Kidney (tissue), 13 donors: ENCODE measurements at regions not wholly inside any gene's neighbourhood (a gene's known extent, or its start where the extent isn't known, plus 50 kb on each side); places are given as distances from the start of the nearest gene placed in this dataset.
A peak's percentile ranks its signal among the peaks of the same experiment; 100 is the strongest.

Experiments used
- DNase-seq, 5 donors: peaks; one replicate each; pipeline ENCODE4 v3.0.0-alpha.2; 2013 to 2020
- FAIRE-seq: peaks from 2 replicates; lab custom pipeline; 2012; peaks lifted over from hg19 to GRCh38; lab: Jason Lieb, UNC
- H3K27ac ChIP-seq, 2 donors: one replicate each; pipeline ENCODE4 v1.7.0; 2013; ENCODE audit warnings: low read depth in 2 of 2, low read length in 2 of 2, inconsistent platforms in 1 of 2
- H3K27me3 ChIP-seq: one replicate; pipeline ENCODE4 v1.7.1; 2013; ENCODE audit warnings: low read length, inconsistent platforms; ENCODE audit not compliant: control insufficient read depth, insufficient read depth
- H3K36me3 ChIP-seq, 3 donors: one replicate each; pipeline versions ENCODE4 v1.7.0 to v1.7.1; 2013; ENCODE audit warnings: low read length in 3 of 3, control low read depth in 1 of 3, inconsistent platforms in 1 of 3; ENCODE audit not compliant: insufficient read depth in 3 of 3, control insufficient read depth in 2 of 3
- H3K4me1 ChIP-seq, 3 donors: one replicate each; pipeline versions ENCODE4 v1.7.0 to v1.7.1; 2013; ENCODE audit warnings: low read length in 3 of 3, inconsistent platforms in 1 of 3, low read depth in 1 of 3; ENCODE audit not compliant: control insufficient read depth in 2 of 3, insufficient read depth in 2 of 3
- H3K4me3 ChIP-seq, 3 donors: one replicate each; pipeline versions ENCODE4 v1.7.0 to v1.8.1; 2013; ENCODE audit warnings: low read length in 3 of 3, control low read depth in 1 of 3, inconsistent platforms in 1 of 3
- H3K9ac ChIP-seq, 3 donors: one replicate each; pipeline versions ENCODE4 v1.7.0 to v1.7.1; 2013; ENCODE audit warnings: low read length in 3 of 3, control low read depth in 1 of 3, inconsistent platforms in 1 of 3
- H3K9me3 ChIP-seq, 3 donors: one replicate each; pipeline versions ENCODE4 v1.7.0 to v1.7.1; 2013; ENCODE audit warnings: low read length in 3 of 3, control low read depth in 1 of 3, inconsistent platforms in 1 of 3; ENCODE audit not compliant: control insufficient read depth in 2 of 3, insufficient read depth in 1 of 3
- CTCF ChIP-seq: IDR thresholded peaks from 3 replicates; pipeline ENCODE4 v1.5.1; 2012; ENCODE audit warnings: mild to moderate bottlenecking, moderate library complexity, borderline replicate concordance; ENCODE audit not compliant: insufficient read depth; ENCODE audit errors: extremely low read depth
- intact Hi-C: fragments of 100-400 bp; cut with DNase I; formaldehyde crosslinking; loops from one replicate; pipeline ENCODE4 v1.11.1; 2022
- donor health status: control.
- donor health status: control.
- donor health status: control.
- donor health status: control.
- donor health status: control.
- donor health status: DM: yes; HTN: yes; CAD: no.
- donor health status: Normal renal cell carcinoma (clear cell type).

GRCh38 chr17:49906531-49907136 lies 58.8 kb upstream of the TAC4 start:
- H3K9ac ChIP-seq, result no peak overlapping the region
- no peak overlapping the region for H3K4me3 ChIP-seq
- peaks cover 0 to 5% (median 0%) of the 10 kb centered on the region in 3 donors for H3K4me1 ChIP-seq
- DNase-seq (no peak), FAIRE-seq (no peak)
- H3K27ac ChIP-seq, result no peak overlapping the region
- H3K36me3 ChIP-seq, result no peaks in the 10 kb centered on the region
- H3K27me3 ChIP-seq, result peaks cover 5% of the 10 kb centered on the region
- intact Hi-C loops, result no loop called here
- H3K9me3 ChIP-seq, result no peaks in the 10 kb centered on the region
- no peak for TF ChIP-seq CTCF

DNA sequence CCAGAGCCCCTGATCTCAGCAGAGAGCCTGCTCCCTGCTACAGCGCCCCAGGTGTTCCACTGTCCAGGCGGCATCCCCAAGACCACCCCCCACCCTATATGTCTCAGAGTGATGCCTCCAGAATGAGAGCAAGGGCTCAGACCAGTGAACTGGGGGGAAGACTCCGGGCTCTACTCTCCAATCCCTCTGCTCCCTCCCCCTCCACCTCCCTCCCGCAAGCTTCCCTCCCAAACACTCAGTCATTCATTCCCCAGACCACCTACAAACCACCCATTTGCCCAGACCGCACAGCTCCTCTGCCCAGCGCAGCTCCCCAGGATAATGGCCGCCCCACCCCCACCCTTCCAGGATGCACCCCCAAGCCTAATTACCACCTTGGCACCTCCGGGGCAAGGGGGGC lies 59.4 kb upstream of the TAC4 start:
- Histone ChIP-seq H3K4me1 (peaks cover 0 to 2% (median 0%) of the 10 kb centered on the region in 3 donors), H3K9ac (no peak overlapping the region), H3K9me3 (no peaks in the 10 kb centered on the region), H3K4me3 (no peak overlapping the region), H3K27ac (no peak overlapping the region), H3K36me3 (no peaks in the 10 kb centered on the region), H3K27me3 (peaks cover 5% of the 10 kb centered on the region)
- FAIRE-seq (no peak), DNase-seq (peak in 1 of 5 donors; percentile 46)
- no peak for TF ChIP-seq CTCF
- intact Hi-C loops, result no loop called here

DNA sequence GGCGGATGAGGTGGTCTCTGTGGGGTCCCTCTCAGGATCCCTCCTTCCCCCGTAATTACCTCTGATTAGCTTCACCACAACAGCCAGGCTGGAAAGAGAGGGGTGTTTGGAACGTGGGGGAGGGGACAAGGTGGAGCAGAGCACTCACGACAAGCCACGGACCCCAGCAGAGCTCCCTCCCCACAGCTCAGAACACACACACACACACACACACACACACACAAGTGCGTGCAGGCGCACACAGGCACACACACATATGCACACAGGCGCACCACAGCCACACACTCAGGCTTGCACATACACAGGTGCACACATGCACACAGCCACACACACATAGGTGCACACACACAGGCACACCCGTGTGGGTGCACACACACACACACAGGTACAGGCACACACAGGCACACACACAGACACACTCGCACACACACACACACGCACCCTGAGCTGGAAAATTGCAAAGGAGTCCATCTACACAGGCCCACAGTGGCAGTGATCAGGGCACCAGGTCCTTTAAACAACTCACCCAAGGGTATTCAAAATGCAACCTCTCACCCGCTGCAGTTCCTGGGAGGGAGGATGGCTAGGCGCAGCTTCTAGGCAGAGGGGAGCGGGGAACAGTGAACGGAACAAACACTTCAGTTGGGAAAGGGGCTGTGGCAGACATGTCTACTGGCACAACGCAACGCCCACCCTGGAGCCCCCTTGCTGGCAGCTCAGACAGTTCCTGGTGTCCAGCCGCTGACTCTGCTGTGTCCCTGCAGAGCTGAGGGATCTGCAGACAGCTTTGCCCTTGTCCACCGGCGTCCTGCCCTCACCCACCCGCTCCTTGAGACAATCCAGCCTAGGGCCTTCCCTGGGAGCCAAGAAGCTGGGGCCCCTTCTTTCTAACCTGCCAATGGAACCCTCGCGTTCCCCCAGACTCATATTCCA lies 59.9 kb upstream of the DLX4 start:
- no peak for TF ChIP-seq CTCF
- DNase-seq (peak in 1 of 5 donors; percentile 44), FAIRE-seq (no peak)
- Histone ChIP-seq H3K9me3 (no peaks in the 10 kb centered on the region), H3K4me3 (no peak overlapping the region), H3K4me1 (peaks cover 0 to 2% (median 0%) of the 10 kb centered on the region in 3 donors), H3K9ac (no peak overlapping the region), H3K36me3 (no peaks in the 10 kb centered on the region), H3K27me3 (peaks cover 5% of the 10 kb centered on the region), H3K27ac (no peak overlapping the region)
- intact Hi-C loops, result no loop called here
